Smooth muscle cell (in vitro differentiated cells): ENCODE measurements at regions not wholly inside any gene's neighbourhood (a gene's known extent, or its start where the extent isn't known, plus 50 kb on each side); places are given as distances from the start of the nearest gene placed in this dataset.
A peak's percentile ranks its signal among the peaks of the same experiment; 100 is the strongest.

ENCODE experiments used
- DNase-seq: peaks from one replicate; lab custom pipeline; 2025; ENCODE audit not compliant: unreplicated experiment; lab: John Stamatoyannopoulos, UW
- H2AFZ ChIP-seq: fragments of 200-600 bp; sonication (generic); 2 replicates; pipeline ENCODE4 v1.6.0; 2016; ENCODE audit warnings: antibody characterized with exemption, low read depth, mild to moderate bottlenecking
- H3F3A ChIP-seq: fragments of 200-600 bp; sonication (generic); 2 replicates; pipeline ENCODE4 v1.6.0; 2017; ENCODE audit warnings: antibody characterized with exemption, low read depth
- H3K27ac ChIP-seq: fragments of 200-600 bp; sonication (generic); 2 replicates; pipeline ENCODE4 v1.5.1; 2016; ENCODE audit warnings: low read depth, mild to moderate bottlenecking
- H3K27me3 ChIP-seq: fragments of 200-600 bp; sonication (generic); 2 replicates; pipeline ENCODE4 v1.6.1; 2016; ENCODE audit warnings: low read depth, mild to moderate bottlenecking
- H3K36me3 ChIP-seq: fragments of 200-600 bp; sonication (generic); 2 replicates; pipeline ENCODE4 v1.5.1; 2016; ENCODE audit warnings: low read depth
- H3K4me1 ChIP-seq: fragments of 200-600 bp; sonication (generic); 2 replicates; pipeline ENCODE4 v1.5.1; 2016; ENCODE audit warnings: low read depth
- H3K4me2 ChIP-seq: fragments of 200-600 bp; sonication (generic); 2 replicates; pipeline ENCODE4 v1.6.0; 2016; ENCODE audit warnings: mild to moderate bottlenecking
- H3K4me3 ChIP-seq: fragments of 200-600 bp; sonication (generic); 2 replicates; pipeline ENCODE4 v1.5.1; 2016; ENCODE audit warnings: mild to moderate bottlenecking
- H3K79me2 ChIP-seq: fragments of 200-600 bp; sonication (generic); 2 replicates; pipeline ENCODE4 v1.6.0; 2016; ENCODE audit warnings: low read depth, mild to moderate bottlenecking
- H3K9ac ChIP-seq: fragments of 200-600 bp; sonication (generic); 2 replicates; pipeline ENCODE4 v1.6.0; 2016; ENCODE audit warnings: low read depth
- H3K9me3 ChIP-seq: fragments of 200-600 bp; sonication (generic); replicated peaks from 2 replicates; pipeline ENCODE4 v1.5.1; 2016; ENCODE audit warnings: low read depth
- H4K20me1 ChIP-seq: fragments of 200-600 bp; sonication (generic); 2 replicates; pipeline ENCODE4 v1.6.0; 2016; ENCODE audit warnings: low read depth
- CTCF ChIP-seq: fragments of 200-600 bp; sonication (generic); IDR thresholded peaks from 2 replicates; pipeline ENCODE4 v1.5.1; 2017; ENCODE audit warnings: borderline replicate concordance, mild to moderate bottlenecking, antibody characterized with exemption; ENCODE audit not compliant: insufficient read depth, poor library complexity, severe bottlenecking
- WGBS: methylation state at CpG from one replicate; pipeline ENCODE4 v1.1.7; 2016; ENCODE audit warnings: low lambda C conversion rate; 5-methylcytosine and 5-hydroxymethylcytosine counted together

GRCh38 chr15:60086681-60087429 lies 82.7 kb downstream of the FOXB1 start:
- Histone ChIP-seq H3K79me2 (no peaks in the 10 kb centered on the region), H3K4me3 (no peak overlapping the region), H3K36me3 (no peaks in the 10 kb centered on the region), H3K27ac (no peak overlapping the region), H3F3A (no peaks in the 10 kb centered on the region), H3K27me3 (peaks cover 6% of the 10 kb centered on the region), H3K4me2 (no peak overlapping the region), H3K9ac (no peak overlapping the region), H4K20me1 (no peaks in the 10 kb centered on the region), H3K4me1 (no peaks in the 10 kb centered on the region), H2AFZ (no peak overlapping the region), H3K9me3 (no peaks in the 10 kb centered on the region)
- no peak for DNase-seq
- TF ChIP-seq CTCF = no peak
- 90% methylated on average over 8 of the region's 8 CpGs for WGBS

GRCh38 chr15:60087561-60087960 lies 83.5 kb downstream of the FOXB1 start:
- TF ChIP-seq CTCF = no peak
- no peaks in the 10 kb centered on the region for H3K36me3 ChIP-seq
- H3K4me3 ChIP-seq = no peak overlapping the region
- H3K9ac ChIP-seq = no peak overlapping the region
- no peaks in the 10 kb centered on the region for H3F3A ChIP-seq
- no peaks in the 10 kb centered on the region for H4K20me1 ChIP-seq
- H3K4me1 ChIP-seq = no peaks in the 10 kb centered on the region
- DNase-seq = no peak
- H2AFZ ChIP-seq = no peak overlapping the region
- no peak overlapping the region for H3K4me2 ChIP-seq
- peaks cover 6% of the 10 kb centered on the region for H3K27me3 ChIP-seq
- H3K9me3 ChIP-seq = no peaks in the 10 kb centered on the region
- no peak overlapping the region for H3K27ac ChIP-seq
- no peaks in the 10 kb centered on the region for H3K79me2 ChIP-seq

GRCh38 chr15:60090747-60091146 lies 86.6 kb downstream of the FOXB1 start:
- Histone ChIP-seq H3F3A (no peaks in the 10 kb centered on the region), H3K36me3 (no peaks in the 10 kb centered on the region), H4K20me1 (no peaks in the 10 kb centered on the region), H3K79me2 (no peaks in the 10 kb centered on the region), H3K27me3 (peaks cover 6% of the 10 kb centered on the region), H2AFZ (peak overlapping the region; percentile 67), H3K4me3 (no peak overlapping the region), H3K9me3 (no peaks in the 10 kb centered on the region), H3K27ac (peak overlapping the region; percentile 44), H3K4me2 (peak overlapping the region; percentile 7), H3K9ac (no peak overlapping the region), H3K4me1 (no peaks in the 10 kb centered on the region)
- WGBS = 64% methylated on average over 3 of the region's 3 CpGs
- TF ChIP-seq CTCF = no peak
- DNase-seq = no peak

GRCh38 chr15:60091157-60091556 lies 87.0 kb downstream of the FOXB1 start:
- no peaks in the 10 kb centered on the region for H3F3A ChIP-seq
- no peaks in the 10 kb centered on the region for H4K20me1 ChIP-seq
- peak overlapping the region; percentile 44 for H3K27ac ChIP-seq
- peak overlapping the region; percentile 7 for H3K4me2 ChIP-seq
- 48% methylated on average over 5 of the region's 5 CpGs for WGBS
- peaks cover 6% of the 10 kb centered on the region for H3K27me3 ChIP-seq
- peak overlapping the region; percentile 67 for H2AFZ ChIP-seq
- no peaks in the 10 kb centered on the region for H3K36me3 ChIP-seq
- H3K4me3 ChIP-seq = no peak overlapping the region
- H3K9me3 ChIP-seq = no peaks in the 10 kb centered on the region
- H3K79me2 ChIP-seq = no peaks in the 10 kb centered on the region
- no peaks in the 10 kb centered on the region for H3K4me1 ChIP-seq
- TF ChIP-seq CTCF = no peak
- no peak for DNase-seq
- H3K9ac ChIP-seq = no peak overlapping the region
